ENCODE measurements at regions not wholly inside any gene's neighbourhood (a gene's known extent, or its start where the extent isn't known, plus 50 kb on each side); places are given as distances from the start of the nearest gene placed in this dataset.

DNA sequence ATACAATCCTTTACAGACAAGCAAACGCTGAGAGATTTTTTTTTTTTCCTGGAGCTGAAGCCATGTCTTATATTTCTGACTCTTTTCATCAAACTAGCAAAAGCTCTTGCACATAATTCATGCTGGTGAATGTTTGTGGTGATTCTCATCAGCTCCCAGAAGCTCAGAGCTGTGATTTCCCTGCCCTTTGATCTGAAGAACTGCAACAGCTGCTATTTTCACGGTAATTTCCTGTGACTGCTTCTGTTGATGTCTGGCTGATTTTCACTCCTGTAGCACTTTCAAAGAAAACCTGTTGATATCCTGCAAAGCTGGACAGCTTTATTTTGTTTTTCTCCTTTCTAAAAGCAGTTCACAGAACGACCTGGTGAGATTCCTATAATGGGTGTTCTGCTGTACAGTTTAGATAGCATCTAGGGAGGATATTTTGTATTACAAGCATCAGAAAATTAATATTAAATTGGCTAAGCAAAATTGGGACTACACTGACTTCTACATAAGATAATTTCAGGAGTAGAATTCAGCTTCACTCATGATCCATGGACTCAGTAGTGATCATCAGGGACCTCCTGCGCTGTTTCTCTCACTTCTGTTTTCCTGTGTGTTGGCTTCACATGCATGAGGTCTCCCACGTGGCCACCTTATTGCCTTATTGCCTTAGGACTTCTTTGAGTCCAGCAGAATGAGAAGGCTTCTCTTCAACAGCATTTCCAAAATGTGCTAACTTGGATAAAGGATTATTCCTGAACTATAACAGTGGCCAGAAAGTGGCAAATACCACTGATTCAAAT lies 1111.6 kb upstream of the SORCS1 start:
- no peak for DNase-seq (ENCODE audit: low read depth)

DNA sequence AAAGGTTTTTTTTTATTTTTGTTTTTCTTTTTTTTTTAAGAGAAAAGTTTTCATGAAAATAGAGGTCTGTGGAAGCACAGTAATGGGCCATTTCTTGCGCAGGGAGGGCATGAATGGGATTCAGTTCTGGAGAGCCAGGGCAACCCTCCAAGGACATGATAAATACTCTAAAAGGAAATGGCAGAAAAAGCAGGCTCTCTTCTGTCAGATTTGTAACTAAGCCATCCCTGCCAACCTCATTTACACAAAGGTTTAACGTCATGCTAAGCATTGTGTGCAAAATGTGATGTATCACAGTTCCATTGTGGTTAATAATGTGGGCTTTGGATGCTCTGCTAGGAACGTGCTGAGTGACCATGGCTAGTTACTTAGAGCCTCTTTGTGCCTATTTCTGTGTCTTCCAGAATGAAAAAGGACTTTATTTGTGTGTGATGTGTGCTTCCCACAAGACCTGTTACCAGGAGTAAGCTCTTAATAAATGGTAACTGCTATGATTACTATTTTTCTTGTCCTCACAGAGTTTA lies 1095.9 kb upstream of the SORCS1 start:
- no peak for DNase-seq (ENCODE audit: low read depth)

- DNase-seq (ENCODE audit: low read depth), result no peak
Observed at GRCh38 chr10:108254089-108254488, 1089.6 kb upstream of the SORCS1 start.

DNA sequence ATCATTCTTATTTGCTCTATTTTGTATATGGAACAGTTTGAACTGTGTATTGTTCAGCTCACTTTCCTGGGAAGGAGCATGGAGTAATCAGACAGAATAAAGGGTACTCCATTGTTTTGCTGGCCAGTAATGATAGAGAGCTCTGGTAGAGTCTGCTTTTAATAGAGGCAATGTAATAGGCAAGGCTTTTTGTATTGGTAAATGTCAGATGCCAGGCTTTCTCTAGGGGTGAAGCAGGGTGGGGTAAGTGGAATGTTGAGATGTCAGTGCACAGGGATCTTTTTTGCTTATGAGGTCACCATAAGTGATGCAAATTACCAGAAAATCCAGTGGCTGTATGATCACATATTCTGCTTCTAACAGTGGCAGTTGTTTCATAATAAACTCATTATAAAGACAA lies 1088.3 kb upstream of the SORCS1 start:
- DNase-seq (ENCODE audit: low read depth), result no peak

DNA sequence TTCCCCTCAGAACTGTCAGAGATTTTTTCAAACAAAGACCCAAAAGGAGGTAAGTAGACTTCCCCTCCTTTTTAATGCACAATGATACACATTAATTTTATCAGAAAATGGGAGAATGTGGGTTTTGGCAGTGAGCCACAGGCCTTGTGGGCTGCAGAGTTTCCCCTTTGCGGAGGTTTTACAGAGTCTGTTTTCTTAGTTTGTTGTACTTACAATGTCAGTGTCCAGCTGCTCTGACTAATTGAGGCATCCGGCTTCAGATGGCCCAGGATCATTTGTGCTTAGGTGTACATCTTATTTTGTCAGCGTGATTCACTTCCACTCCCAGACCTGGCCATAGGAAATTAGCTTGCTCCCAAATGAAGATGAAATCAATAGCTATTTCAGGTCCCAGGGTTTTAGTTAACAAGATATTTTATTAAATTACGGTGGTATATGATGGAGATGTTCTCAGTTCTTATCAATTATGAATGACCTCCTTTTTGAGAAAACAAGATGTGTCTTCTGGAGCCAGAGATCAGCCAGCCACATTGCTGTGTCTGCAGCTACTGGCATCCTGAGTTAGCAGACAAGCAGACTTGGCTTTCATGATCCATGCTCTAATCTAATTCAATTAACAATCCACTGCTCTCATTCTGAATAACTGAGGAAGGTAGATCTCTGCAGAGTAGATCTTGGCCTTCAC lies 1086.6 kb upstream of the SORCS1 start:
- peak; percentile 90 for DNase-seq (ENCODE audit: low read depth)

- no peak for DNase-seq (ENCODE audit: low read depth)
Observed at GRCh38 chr10:108249940-108250339, 1085.4 kb upstream of the SORCS1 start.

GRCh38 chr10:108244443-108245228 lies 1080.1 kb upstream of the SORCS1 start:
- peak; percentile 20 for DNase-seq (ENCODE audit: low read depth)

DNA sequence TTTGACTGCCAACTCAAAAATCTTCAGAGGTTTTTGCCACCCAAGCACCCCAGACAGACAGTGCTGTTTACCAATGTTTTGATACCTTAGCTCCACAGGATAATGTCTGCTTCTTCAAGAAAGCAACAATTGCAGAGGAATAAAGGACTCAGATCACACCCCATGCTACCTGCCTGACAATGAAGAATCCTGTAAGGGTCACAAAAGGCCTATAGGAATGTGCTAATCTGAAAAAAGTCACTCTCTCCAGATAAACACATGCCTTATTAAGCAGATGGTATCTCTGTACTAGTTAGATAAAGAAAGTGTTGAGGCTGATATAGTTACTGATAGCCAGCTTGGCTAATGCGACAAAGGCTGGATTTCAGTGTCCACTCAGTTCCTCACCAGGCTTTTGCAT lies 1076.7 kb upstream of the SORCS1 start:
- DNase-seq (ENCODE audit: low read depth), result no peak

DNA sequence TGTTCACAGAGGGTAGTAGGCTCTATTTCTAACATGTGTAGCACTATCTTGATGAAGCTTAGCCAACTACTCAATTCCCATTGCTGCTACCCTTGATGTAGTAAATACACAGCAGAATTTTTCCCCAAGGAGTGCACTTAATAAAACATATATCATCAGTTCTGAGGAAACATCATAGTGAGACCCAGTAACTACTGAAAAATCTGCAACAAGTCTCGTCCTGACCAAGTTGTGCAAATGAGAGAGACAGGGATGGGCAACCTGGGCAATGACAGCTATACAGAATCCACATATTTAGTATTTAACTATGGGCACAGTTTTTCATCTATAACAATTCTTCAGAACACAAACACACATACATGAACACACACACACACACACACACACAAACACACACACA lies 1073.8 kb upstream of the SORCS1 start:
- no peak for DNase-seq (ENCODE audit: low read depth)

DNA sequence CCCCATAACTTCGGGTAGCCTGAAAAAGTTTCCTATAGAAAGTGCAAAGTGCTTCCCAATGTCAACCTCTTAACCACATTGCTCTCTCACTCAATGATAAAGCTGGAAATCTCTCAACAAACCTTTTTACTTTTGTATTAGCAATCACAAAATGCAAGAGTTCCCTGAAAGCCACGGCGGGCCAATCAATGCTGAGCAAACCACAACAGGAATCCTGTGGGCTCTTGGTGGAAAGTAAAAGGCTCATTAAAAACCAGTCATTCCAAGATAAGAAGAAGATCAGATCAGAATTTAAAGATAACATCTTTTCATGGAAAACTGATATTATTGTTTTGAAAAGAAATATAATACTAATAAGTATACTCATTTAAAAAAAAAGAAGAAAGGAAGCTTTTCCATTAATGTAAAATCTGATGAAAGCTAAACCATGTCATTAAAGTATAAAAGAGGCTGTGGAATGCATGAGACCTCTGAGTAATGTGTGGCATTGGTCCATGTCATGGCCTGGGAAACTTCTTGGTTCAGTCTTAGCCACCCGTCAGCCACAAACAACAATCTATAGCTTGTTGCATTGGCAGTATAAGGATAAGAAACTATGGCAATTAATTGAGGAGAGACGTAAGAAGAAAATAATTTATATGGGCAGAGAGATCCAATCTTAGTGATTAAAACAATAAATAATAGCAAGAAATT lies 1066.1 kb upstream of the SORCS1 start:
- DNase-seq (ENCODE audit: low read depth), result no peak

DNA sequence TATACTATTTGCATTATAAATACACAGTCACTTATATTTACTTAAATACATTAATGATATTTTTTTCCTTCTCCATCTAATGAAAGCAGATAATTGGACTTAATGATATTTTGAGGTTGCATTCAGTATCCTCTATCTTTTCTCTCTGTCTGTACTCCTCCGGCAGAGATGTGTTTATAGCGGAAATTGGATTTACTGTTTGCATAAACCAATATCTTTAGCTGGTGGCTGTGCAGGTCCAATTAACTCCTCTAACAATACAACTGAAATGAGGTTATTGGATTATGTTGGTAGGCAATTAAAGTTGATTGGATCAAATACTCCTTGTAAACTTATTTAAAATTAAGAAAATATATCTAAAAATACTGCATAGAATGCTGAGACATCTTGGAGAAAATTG lies 1044.2 kb upstream of the SORCS1 start:
- DNase-seq (ENCODE audit: low read depth), result no peak

- no peak for DNase-seq (ENCODE audit: low read depth)
Observed at GRCh38 chr10:108208038-108208437, 1043.5 kb upstream of the SORCS1 start.

DNA sequence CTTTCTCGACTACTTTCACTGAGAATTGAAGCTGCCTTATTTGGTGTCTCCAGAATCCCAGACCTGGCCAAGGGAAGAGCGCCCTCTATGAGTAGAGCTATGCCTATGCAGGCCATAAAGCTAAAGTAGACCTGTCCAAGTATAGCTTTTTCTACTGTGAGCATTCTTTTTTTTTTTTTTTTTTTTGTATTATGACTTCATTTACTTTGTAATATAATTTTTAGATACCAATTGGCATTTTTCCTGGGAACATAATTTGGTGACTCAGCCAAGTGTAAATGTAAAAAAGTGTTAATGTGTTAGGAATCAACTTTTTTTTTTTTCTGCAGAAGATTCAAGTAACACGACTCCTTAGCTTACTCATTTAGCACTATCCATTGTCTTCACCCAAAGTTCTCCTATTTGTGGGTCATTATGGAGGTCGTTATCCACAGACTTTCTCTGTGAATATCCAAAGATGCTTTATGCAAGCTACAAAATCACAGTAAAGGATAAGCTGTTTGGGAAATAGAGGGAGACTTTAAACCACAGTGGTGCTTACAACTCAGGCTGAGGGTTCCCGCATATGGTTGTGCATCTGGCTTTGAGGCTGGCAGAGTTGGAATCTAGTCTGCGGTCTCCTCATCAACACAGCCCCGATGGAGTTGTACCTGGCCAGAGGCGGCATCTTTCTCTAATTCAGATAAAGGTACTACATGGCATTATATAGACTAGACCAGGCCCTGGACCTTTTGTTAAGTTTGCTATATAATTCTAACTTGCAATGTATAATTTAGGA lies 1040.2 kb upstream of the SORCS1 start:
- peak; percentile 62 for DNase-seq (ENCODE audit: low read depth)

- no peak for DNase-seq (ENCODE audit: low read depth)
Observed at GRCh38 chr10:108203905-108204527, 1039.5 kb upstream of the SORCS1 start.

GRCh38 chr10:108187408-108188012 lies 1023.0 kb upstream of the SORCS1 start:
- peak; percentile 7 for DNase-seq (ENCODE audit: low read depth)

DNA sequence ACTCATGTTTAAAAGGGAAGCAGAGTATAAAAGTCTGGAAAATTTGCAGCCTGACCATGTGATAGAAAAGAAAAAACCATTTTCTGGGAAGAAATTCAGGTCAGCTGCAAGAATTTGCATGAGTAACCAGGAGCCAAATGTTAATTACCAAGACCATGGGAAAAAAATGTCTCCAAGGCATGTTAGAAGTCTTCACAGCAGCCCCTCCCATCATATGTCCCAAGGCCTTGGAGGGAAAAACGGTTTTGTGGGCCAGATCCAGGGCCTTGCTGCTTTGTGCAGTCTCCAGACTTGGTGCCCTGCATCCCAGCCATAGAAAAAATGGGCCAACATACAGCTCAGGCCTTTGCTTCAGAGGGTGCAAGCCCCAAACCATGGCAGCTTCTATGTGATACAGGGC lies 1019.6 kb upstream of the SORCS1 start:
- DNase-seq (ENCODE audit: low read depth), result no peak

- peak; percentile 44 for DNase-seq (ENCODE audit: low read depth)
Observed at GRCh38 chr10:108180878-108181277, 1016.4 kb upstream of the SORCS1 start.

DNA sequence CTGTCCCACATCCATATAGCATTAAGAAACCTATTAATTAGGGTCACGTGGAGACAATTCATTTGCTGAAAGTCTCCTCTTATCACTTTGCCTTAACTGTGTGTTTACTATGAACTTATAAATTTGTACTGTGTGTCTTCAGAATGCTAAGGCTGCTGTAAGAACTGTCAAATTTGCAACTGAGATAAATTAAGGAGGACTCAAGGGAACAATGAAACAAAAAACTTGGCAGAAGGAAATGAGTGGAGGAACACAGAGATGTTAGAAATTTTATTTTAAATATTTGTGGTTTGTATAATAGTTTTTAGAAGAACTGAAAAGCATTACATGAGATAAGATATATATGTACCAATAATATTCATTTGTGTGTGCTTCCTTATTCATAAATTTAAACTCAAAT lies 1005.3 kb upstream of the SORCS1 start:
- no peak for DNase-seq (ENCODE audit: low read depth)

DNA sequence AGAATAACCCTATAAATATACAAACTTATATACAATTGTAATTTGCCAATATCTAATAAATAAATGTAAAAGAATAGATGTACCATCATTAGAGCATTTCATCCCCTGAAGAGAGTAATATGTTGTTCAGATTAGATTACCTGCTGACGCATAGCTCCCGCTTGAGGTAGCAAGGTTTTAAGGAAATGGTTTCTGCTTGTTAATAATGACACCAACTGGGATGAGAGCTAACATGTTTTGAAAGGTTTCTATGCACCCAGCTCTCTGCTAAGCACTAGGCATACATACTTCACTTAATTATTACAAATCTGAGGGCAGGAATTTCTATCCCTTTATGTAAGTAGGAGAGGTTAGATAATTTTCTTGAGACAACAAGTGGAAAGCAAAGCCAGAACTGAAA lies 1003.3 kb upstream of the SORCS1 start:
- DNase-seq (ENCODE audit: low read depth), result no peak

DNA sequence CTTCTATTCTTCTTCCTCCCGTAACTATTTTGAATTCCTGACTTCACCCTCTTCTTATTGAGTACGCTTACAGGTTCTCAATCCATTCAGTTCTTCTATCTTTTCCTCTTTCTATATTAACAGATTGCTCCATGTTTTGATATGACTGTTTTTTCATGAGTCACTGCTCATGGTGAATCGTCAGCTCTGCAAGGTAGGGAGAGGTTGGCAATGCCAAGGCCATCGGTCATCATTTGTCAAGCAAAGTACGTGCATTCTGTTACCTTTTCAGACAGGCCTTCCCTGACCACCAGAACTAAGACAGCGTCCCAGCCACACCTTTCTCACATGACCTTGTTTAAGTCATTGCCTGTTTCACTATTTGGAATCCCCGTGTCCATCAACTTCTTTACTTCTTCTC lies 1001.9 kb upstream of the SORCS1 start:
- DNase-seq (ENCODE audit: low read depth), result peak; percentile 53

All from HT1080 (cell line).